Tibial nerve (tissue), 4 donors: ENCODE measurements at regions not wholly inside any gene's neighbourhood (a gene's known extent, or its start where the extent isn't known, plus 50 kb on each side); places are given as distances from the start of the nearest gene placed in this dataset.

Experiments
- CTCF ChIP-seq, 5 experiments: fragments of 200-600 bp in 3 of 5; fragments of 450-650 bp in 2 of 5; sonication (generic) in 3 of 5; IDR thresholded peaks; one replicate each; pipeline ENCODE4 v1.5.1; 2016 to 2019; ENCODE audit warnings: antibody characterized with exemption in 5 of 5, mild to moderate bottlenecking in 3 of 5, moderate library complexity in 2 of 5
- EP300 ChIP-seq, 2 donors: sonication (generic); formaldehyde crosslinking; IDR thresholded peaks; one replicate each; pipeline ENCODE4 v1.6.1; 2017; ENCODE audit warnings: antibody characterized with exemption in 2 of 2, mild to moderate bottlenecking in 1 of 2

DNA sequence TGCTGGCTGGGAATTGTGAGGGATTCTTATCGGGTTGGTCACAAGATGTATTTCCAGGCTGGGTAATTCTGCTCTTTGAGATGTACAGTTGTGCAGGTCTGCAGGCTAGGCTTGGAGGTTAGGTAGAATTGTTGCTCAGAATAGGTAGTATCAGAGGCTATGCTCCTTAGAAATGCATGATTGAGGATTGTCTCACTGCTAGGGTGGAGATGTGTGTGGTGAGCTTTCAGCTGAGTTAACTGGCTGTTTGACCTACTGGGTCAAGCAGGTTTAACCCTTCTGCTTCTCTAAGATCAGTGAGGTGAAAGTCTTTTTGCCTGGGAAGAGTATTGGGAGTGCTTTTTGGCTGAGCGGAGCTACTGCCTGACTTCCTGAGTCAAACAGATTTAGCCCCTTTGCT, 701.1 kb downstream of the UTRN start:
- TF ChIP-seq CTCF (IDR thresholded peaks at IDR 0.05) (no peak), EP300 (IDR thresholded peaks at IDR 0.05) (no peak)
